Adipocyte (in vitro differentiated cells): ENCODE measurements at regions not wholly inside any gene's neighbourhood (a gene's known extent, or its start where the extent isn't known, plus 50 kb on each side); places are given as distances from the start of the nearest gene placed in this dataset.
A peak's percentile ranks its signal among the peaks of the same experiment; 100 is the strongest.
"Not testable (repeated sequence)": the region's sequence is repeated elsewhere in the genome, so short reads cannot be mapped to it uniquely, and the experiment has no call there.

ENCODE experiments used
- DNase-seq: peaks from one replicate; pipeline ENCODE4 v3.0.0-alpha.2; 2015; ENCODE audit warnings: low read depth
- H3K27me3 ChIP-seq: replicated peaks from 2 replicates; pipeline ENCODE4 v1.7.0; 2013; ENCODE audit warnings: mild to moderate bottlenecking, low read length, moderate library complexity; ENCODE audit not compliant: control insufficient read depth, insufficient read depth
- H3K36me3 ChIP-seq: 2 replicates; pipeline ENCODE4 v1.7.0; 2013; ENCODE audit warnings: low read length, mild to moderate bottlenecking, moderate library complexity; ENCODE audit not compliant: control insufficient read depth, insufficient read depth, severe bottlenecking
- H3K4me1 ChIP-seq: 2 replicates; pipeline ENCODE4 v1.7.0; 2013; ENCODE audit warnings: mild to moderate bottlenecking, low read length, moderate library complexity; ENCODE audit not compliant: control insufficient read depth, insufficient read depth
- H3K4me3 ChIP-seq: 2 replicates; pipeline ENCODE4 v1.7.0; 2013; ENCODE audit warnings: mild to moderate bottlenecking, low read length, moderate library complexity
- H3K9ac ChIP-seq: 2 replicates; pipeline ENCODE4 v1.7.0; 2013; ENCODE audit warnings: mild to moderate bottlenecking, low read length, moderate library complexity
- H3K9me3 ChIP-seq: 2 replicates; pipeline ENCODE4 v1.7.0; 2013; ENCODE audit warnings: mild to moderate bottlenecking, low read length, moderate library complexity; ENCODE audit not compliant: control insufficient read depth

- peaks cover 6% of the 10 kb centered on the region for H3K9me3 ChIP-seq
- H3K4me1 ChIP-seq, result peaks cover 21% of the 10 kb centered on the region
- no peak for DNase-seq
- H3K4me3 ChIP-seq, result no peak overlapping the region
- H3K9ac ChIP-seq, result no peak overlapping the region
- no peaks in the 10 kb centered on the region for H3K36me3 ChIP-seq
- H3K27me3 ChIP-seq, result no peaks in the 10 kb centered on the region
Observed at GRCh38 chr6:145077382-145077781, 657.9 kb downstream of the EPM2A start.

DNA sequence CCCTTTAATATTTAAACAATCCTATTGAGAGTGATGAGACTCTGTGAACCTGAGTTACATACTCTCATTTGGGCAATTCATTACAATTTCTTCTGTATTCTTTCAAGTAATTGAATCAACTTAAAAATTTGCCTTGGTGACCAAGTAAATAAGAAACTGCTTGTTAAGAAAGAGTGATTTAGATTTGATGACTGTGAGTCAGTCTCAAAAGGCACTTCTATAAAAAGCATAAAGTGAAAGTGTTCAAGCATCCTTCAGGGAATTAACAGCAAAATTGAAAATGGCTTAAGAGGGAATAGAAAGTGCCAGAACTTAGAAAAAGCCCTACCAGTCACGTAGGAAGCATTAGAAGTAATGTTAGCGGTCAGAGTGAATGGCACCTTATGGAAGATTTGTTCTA, 654.7 kb downstream of the EPM2A start:
- DNase-seq, result no peak
- Histone ChIP-seq H3K9me3 (peaks cover 6% of the 10 kb centered on the region), H3K9ac (no peak overlapping the region), H3K36me3 (no peaks in the 10 kb centered on the region), H3K4me3 (peak overlapping the region; percentile 50), H3K4me1 (peaks cover 21% of the 10 kb centered on the region), H3K27me3 (no peaks in the 10 kb centered on the region)

DNA sequence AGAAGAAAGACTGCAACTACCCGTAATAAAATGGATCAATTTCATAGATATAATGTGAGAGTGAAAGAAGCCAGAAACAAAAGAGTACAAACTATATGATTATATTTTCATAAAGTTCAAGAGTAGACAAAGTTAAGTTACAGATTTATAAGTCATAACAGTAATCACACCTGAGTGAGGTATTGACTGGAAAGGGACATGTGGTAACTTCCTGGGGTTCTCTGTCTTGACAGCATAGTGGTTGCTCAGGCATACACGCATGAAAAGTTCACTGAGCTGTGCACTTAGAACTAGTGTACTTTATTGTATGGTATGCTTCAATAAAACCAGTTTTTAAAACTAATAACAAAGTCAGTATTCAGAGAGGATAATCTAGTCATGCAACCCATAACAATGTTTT, 653.6 kb downstream of the EPM2A start:
- H3K9ac ChIP-seq, result no peak overlapping the region
- DNase-seq, result no peak
- peaks cover 29% of the 10 kb centered on the region for H3K4me1 ChIP-seq
- H3K9me3 ChIP-seq, result peaks cover under 1% of the 10 kb centered on the region
- no peaks in the 10 kb centered on the region for H3K27me3 ChIP-seq
- H3K4me3 ChIP-seq, result no peak overlapping the region
- H3K36me3 ChIP-seq, result no peaks in the 10 kb centered on the region

DNA sequence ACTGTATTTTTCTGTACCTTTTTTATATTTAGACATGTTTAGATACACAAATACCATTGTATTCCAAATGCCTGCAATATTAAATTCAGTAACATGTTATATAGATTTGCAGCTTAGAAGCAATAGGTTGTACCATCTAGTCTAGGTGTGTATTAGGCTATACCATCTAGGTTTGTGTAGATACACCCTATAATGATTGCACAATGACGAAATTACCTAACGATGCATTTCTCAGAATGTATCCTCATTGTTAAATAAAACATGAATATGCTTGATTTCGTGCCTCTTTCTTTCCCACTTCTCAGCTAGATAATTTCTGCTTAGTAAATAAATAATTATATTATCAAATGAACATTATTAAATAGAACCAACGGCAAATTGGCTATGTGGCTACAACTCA, 653.0 kb downstream of the EPM2A start:
- Histone ChIP-seq H3K36me3 (no peaks in the 10 kb centered on the region), H3K9me3 (no peaks in the 10 kb centered on the region), H3K27me3 (no peaks in the 10 kb centered on the region), H3K4me3 (no peak overlapping the region), H3K9ac (no peak overlapping the region), H3K4me1 (peaks cover 29% of the 10 kb centered on the region)
- no peak for DNase-seq

- Histone ChIP-seq H3K4me3 (no peak overlapping the region), H3K27me3 (no peaks in the 10 kb centered on the region), H3K4me1 (peaks cover 19% of the 10 kb centered on the region), H3K36me3 (no peaks in the 10 kb centered on the region), H3K9me3 (no peaks in the 10 kb centered on the region), H3K9ac (no peak overlapping the region)
- DNase-seq, result peak; percentile 17
Observed at GRCh38 chr6:145086197-145086596, 649.1 kb downstream of the EPM2A start.

DNA sequence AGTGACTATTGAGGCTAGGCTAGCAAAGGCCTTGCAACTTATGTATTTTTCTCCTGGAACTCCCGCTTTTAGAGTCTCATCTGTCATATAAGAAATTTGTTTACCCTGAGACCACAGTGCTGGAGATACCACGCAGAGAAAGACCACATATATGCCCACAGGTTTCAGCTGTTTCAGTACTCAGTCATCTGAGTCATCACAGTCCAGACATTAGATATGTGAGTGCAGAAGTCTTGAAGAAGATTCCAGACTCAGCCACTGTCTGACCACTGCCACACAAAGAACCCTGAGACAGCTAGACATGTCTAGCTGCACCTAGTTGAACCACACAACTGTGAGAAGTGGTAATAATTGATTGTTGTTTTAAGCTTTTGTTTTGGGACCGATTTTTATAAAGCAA, 648.3 kb downstream of the EPM2A start:
- Histone ChIP-seq H3K4me3 (no peak overlapping the region), H3K27me3 (no peaks in the 10 kb centered on the region), H3K36me3 (no peaks in the 10 kb centered on the region), H3K9me3 (no peaks in the 10 kb centered on the region), H3K9ac (no peak overlapping the region), H3K4me1 (peaks cover 27% of the 10 kb centered on the region)
- DNase-seq, result peak; percentile 10

GRCh38 chr6:145090801-145091585, 644.3 kb downstream of the EPM2A start:
- peak; percentile 7 for DNase-seq
- no peaks in the 10 kb centered on the region for H3K36me3 ChIP-seq
- H3K9ac ChIP-seq, result no peak overlapping the region
- H3K4me3 ChIP-seq, result no peak overlapping the region
- H3K9me3 ChIP-seq, result no peaks in the 10 kb centered on the region
- no peaks in the 10 kb centered on the region for H3K27me3 ChIP-seq
- peaks cover 25% of the 10 kb centered on the region for H3K4me1 ChIP-seq

DNA sequence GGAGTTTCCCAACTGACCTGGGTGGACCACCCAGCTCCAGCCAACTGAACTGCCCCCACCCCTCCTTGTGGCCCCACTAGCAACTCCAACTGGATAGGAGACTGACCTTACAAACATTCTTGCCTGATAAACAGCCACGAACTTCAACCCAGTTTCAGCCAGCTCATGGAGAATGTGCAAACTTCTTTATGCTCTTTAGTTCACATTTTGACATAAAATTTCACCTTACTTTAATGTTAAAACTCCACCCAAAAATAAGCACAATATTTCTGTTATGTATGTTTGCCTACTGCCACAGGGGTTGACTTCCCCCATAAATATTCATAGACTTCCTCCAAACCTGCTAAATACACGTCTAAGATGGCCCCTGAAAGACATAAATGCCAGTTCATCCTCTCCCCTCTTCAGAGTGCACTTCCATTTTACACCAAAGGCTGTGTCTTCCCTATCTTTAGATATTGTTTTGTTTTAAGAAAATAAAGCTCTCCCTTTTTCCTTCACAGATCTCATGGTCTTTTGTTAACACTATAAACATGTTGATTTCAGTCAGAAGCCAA, 643.7 kb downstream of the EPM2A start:
- Histone ChIP-seq H3K9me3 (peaks cover 2% of the 10 kb centered on the region), H3K36me3 (no peaks in the 10 kb centered on the region), H3K4me3 (no peak overlapping the region), H3K4me1 (peaks cover 20% of the 10 kb centered on the region), H3K27me3 (no peaks in the 10 kb centered on the region), H3K9ac (no peak overlapping the region)
- DNase-seq, result no peak

DNA sequence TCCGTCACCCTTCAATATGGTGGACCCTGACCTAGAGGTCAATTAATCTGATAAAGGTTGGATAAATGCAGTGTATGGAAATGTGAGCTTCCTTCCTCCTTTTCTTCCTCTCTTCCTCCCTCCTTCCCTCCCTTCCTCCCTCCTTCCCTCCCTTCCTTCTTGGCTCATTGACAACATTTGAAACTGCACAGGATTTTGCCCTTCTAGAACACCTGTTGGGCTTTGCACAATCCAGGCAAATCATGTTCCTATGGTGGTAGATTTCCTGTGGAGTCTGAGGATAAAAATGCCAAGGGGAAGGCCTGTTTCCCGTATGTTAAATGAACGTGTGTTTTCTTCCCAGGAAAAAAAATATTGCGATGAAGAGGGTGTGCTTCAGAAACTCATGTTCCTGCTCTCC, 642.8 kb downstream of the EPM2A start:
- Histone ChIP-seq H3K27me3 (no peaks in the 10 kb centered on the region), H3K9me3 (peaks cover 11% of the 10 kb centered on the region), H3K9ac (no peak overlapping the region), H3K4me3 (no peak overlapping the region), H3K36me3 (no peaks in the 10 kb centered on the region), H3K4me1 (peaks cover 16% of the 10 kb centered on the region)
- DNase-seq, result no peak

DNA sequence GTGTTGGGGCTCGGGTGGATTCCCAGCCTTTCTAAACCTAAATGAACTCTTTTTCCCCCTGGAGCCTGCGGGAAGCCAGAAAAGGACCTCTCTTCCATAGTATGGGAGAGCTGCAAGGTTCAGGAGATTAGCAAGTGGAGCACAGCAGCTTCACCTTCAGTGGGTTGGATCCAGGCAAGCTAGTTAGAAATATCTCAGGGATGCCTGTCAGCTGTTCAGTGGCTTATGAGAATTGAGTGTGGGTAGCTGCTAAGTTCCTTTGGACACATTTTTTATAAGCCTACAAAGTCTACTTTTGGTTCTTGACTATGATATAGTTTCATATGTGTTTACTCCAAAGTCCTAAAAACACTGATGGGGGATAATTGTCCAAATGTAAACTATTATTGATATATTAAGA, 642.1 kb downstream of the EPM2A start:
- Histone ChIP-seq H3K9me3 (peaks cover 17% of the 10 kb centered on the region), H3K27me3 (no peaks in the 10 kb centered on the region), H3K4me1 (peaks cover 16% of the 10 kb centered on the region), H3K36me3 (no peaks in the 10 kb centered on the region), H3K9ac (no peak overlapping the region), H3K4me3 (no peak overlapping the region)
- DNase-seq, result no peak

GRCh38 chr6:145096846-145097245, 638.5 kb downstream of the EPM2A start:
- peaks cover 29% of the 10 kb centered on the region for H3K9me3 ChIP-seq
- peaks cover 2% of the 10 kb centered on the region for H3K4me1 ChIP-seq
- no peaks in the 10 kb centered on the region for H3K36me3 ChIP-seq
- H3K27me3 ChIP-seq, result no peaks in the 10 kb centered on the region
- no peak for DNase-seq
- no peak overlapping the region for H3K9ac ChIP-seq
- H3K4me3 ChIP-seq, result no peak overlapping the region

DNA sequence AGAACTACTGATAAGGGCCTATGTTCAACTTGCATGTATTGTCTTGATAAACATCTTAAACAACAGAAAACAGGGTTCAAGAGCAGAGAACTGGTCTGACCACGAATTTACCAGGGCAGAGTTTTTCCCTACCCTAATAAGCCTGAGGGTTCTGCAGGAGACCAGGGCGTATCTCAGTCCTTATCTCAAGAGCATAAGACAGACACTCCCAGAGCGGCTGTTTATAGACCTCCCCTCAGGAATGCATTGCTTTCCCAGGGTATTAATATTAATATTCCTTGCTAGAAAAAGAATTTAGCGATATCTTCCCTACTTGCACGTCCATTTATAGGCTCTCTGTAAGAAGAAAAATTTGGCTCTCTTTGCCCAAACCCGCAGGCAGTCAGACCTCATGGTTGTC, 637.2 kb downstream of the EPM2A start:
- peaks cover 29% of the 10 kb centered on the region for H3K9me3 ChIP-seq
- not testable (repeated sequence) for DNase-seq, H3K9ac ChIP-seq

More for the DNA sequence above, 637.2 kb downstream of the EPM2A start:
- H3K4me1 ChIP-seq, H3K27me3 ChIP-seq, H3K36me3 ChIP-seq, H3K4me3 ChIP-seq: not testable (repeated sequence)
